ENCODE measurements at regions not wholly inside any gene's neighbourhood (a gene's known extent, or its start where the extent isn't known, plus 50 kb on each side); places are given as distances from the start of the nearest gene placed in this dataset.
"Not testable (repeated sequence)": the region's sequence is repeated elsewhere in the genome, so short reads cannot be mapped to it uniquely, and the experiment has no call there.

DNA sequence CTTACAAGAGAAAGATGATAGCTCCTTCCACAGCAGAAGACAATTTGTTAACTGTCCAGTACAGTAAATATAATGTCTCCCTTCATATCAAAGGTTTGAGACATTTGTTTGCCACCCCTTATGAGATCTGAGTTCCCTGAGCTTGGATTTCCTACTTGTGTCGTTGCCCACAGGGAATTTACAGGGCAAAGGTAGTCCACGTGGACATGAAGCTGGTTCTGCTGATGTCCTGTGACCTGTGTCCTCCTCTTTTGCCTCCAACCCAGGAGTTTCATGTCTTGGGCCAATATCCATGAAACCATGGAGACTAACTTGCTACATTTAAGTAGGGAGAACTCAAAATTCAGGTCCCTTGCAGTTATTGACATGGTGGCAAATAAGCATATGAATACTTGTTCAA, 172.2 kb upstream of the KCTD7 start:
- DNase-seq (ENCODE audit: low read depth): not testable (repeated sequence)

GRCh38 chr7:66458991-66459390, 169.7 kb upstream of the KCTD7 start:
- not testable (repeated sequence) for DNase-seq (ENCODE audit: low read depth)

- not testable (repeated sequence) for DNase-seq (ENCODE audit: low read depth)
These were observed 168.8 kb upstream of the KCTD7 start for GRCh38 chr7:66459783-66460413.

GRCh38 chr7:66460921-66461361, 167.7 kb upstream of the KCTD7 start:
- DNase-seq (ENCODE audit: low read depth): peak; percentile 32

- not testable (repeated sequence) for DNase-seq (ENCODE audit: low read depth)
These were observed 167.3 kb upstream of the KCTD7 start for GRCh38 chr7:66461397-66461796.

- not testable (repeated sequence) for DNase-seq (ENCODE audit: low read depth)
These were observed 165.8 kb upstream of the KCTD7 start for GRCh38 chr7:66462831-66463230.

- DNase-seq (ENCODE audit: low read depth): no peak
These were observed 164.6 kb upstream of the KCTD7 start for GRCh38 chr7:66464059-66464458.

DNA sequence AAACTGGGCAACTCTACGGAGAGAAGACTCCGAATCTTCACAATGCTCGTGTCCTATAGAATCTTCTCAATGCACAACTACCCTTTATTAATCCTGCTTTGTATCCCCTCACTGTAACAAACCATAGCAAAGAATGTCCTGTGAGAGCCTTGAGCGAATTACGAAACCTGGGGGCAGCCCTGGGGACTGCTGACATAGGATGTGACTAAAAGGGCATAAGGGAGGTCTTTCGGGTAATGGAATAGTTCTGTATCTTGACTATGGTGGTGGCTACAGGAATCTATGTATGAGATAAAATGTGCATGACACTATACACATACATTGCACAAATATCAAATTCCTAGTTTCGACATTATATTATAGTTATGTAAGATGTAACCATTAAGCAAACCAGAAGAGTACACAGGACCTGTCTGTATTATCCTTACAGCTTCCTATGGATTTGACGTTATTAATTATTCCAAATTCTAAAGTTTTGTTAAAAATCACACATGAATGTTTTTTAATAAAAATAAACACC, 162.5 kb upstream of the KCTD7 start:
- DNase-seq (ENCODE audit: low read depth): no peak

DNA sequence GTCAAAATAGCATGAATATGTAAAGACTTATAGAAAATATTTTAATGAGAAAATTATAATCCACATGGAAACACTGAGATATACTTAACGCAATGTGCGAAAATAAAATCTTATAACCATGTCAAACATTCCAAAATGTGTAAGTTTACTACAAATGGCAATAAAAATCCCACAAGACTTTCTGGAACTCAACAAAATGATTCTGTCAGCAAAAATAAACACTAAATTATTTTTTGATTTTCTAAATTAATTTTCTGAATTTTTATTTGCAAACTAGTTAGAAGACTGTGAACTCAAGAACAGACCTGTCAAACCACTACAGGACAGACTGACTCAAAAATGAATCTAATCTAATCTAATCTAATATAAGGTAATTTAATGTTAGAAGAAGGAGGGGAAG, 160.8 kb upstream of the KCTD7 start:
- no peak for DNase-seq (ENCODE audit: low read depth)

DNA sequence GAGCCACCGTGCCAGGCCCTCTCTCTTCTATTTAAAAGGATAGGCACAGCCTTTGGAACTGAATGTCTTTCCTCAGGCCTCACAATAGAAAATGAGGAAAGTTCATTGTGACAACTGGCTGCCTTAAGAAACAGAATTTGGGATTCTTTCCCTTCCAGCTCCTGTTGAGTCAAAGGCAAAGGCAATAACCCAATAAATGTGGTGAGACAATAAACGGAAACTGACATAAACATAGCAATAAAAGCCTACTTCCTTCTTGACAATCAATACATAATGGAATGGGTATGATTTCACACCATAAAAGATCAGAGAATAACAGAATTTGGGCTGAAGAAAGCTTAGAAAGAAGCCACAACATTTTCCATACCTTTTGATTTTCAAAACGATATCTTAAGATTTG, 155.6 kb upstream of the KCTD7 start:
- DNase-seq (ENCODE audit: low read depth): not testable (repeated sequence)

- DNase-seq (ENCODE audit: low read depth): no peak
These were observed 154.2 kb upstream of the KCTD7 start for GRCh38 chr7:66474441-66474840.

DNA sequence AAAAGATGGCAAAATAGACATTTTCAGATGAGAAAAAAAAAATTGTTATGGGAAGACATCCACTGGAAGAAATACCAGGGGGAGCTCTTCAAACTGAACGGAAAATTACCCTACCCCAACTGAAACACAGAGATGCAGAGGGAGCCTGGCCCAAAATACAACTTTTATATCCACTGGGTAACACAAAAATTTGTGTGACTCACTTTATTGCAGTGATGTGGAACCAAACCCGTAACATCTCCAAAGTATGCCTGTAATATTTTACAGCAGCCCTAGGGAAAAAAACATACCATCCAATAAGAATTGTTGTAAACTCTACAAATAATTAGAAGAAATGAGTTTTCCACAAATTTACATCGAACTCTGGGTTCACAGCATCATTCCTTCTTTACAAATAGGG, 152.6 kb upstream of the KCTD7 start:
- DNase-seq (ENCODE audit: low read depth): not testable (repeated sequence)

- not testable (repeated sequence) for DNase-seq (ENCODE audit: low read depth)
These were observed 150.8 kb upstream of the KCTD7 start for GRCh38 chr7:66477822-66478397.

DNA sequence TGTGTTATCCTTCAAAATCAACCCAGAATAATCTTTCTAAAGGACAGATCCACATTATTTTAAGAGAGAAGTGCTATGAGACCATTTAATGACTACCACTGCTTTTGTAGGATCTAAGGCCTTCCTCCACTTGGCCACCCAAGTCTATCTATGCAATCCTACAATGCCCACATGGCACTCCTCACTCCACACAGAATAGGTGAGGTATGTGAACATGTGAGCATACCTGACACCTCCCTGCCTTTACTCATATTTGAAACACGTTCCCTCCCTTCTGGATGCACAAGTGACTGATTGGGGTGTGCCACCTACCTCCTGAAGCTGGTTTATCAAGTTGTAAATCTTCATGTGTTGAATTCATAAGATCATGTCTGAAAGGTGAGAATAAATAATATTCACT, 147.5 kb upstream of the KCTD7 start:
- not testable (repeated sequence) for DNase-seq (ENCODE audit: low read depth)

DNA sequence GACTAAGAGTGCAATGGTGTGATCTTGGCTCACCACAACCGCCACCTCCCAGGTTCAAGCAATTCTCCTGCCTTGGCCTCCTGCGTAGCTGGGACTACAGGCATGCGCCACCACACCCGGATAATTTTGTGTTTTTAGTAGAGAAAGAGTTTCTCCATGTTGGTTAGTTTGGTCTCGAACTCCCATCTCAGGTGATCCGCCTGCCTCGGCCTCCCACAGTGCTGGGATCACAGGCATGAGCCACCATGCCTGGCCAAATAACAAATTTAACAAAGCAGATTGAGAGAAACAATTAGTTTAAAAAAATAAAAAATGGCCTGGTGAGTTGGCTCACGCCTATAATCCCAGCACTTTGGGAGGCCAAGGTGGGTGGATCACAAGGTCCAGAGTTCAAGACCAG, 139.6 kb upstream of the KCTD7 start:
- DNase-seq (ENCODE audit: low read depth): not testable (repeated sequence)

DNA sequence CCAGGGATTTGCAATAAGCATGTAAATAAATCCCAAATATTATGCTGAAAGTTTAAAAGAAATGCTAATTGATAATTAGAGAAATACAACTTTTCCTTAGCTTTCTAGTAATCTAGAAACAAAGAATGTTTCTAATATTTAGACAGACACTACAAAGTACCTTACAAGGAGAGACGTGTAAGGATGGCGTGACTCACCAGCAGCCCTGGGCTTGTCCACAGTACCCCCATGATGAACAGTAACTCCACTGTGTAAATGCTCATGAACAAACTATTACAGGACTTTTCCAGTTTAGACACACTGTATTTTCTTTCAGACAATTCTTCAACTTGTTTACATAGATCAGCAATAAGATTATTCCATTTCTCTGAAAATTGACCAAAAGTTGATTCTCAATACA, 138.9 kb upstream of the KCTD7 start:
- not testable (repeated sequence) for DNase-seq (ENCODE audit: low read depth)

DNA sequence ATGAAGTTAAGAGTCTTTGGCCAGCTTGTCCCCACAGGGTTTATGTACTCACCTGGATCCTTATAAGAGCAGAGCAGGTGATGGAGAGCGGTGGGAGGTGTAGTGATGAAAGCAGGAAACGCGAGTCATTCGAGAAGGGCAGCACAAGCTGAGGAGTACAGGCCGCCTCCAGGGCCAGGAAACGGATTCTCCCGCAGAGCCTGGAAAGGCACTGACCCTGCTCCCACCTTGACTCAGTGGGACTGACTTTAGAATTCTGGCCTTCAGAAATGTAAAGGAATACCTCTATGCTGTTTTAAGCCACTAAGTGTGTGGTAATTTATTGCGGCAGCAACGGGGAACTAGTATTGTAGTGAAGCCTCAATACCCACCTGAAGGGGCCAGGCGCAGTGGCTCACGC, 137.7 kb upstream of the KCTD7 start:
- not testable (repeated sequence) for DNase-seq (ENCODE audit: low read depth)

DNA sequence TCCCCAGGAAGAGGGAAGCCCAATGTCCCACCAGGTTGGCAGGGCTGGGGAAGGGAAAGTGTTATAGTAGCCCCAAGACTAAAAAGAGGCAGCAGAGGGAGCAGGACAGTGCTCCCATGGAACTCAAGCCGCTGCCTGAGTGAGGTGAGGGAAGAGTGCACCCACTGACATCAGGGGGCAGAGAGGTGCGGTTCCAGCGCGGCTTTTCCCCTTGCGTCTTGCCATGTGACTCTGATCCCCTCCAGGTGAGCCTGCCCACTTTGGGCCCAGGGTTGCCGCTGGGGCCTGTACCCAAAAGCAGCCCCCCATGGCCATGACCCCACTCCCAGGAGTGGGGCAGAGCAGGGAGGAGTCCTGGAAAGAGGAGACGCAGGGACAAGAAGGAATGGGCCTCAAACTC, 136.3 kb upstream of the KCTD7 start:
- not testable (repeated sequence) for DNase-seq (ENCODE audit: low read depth)

DNA sequence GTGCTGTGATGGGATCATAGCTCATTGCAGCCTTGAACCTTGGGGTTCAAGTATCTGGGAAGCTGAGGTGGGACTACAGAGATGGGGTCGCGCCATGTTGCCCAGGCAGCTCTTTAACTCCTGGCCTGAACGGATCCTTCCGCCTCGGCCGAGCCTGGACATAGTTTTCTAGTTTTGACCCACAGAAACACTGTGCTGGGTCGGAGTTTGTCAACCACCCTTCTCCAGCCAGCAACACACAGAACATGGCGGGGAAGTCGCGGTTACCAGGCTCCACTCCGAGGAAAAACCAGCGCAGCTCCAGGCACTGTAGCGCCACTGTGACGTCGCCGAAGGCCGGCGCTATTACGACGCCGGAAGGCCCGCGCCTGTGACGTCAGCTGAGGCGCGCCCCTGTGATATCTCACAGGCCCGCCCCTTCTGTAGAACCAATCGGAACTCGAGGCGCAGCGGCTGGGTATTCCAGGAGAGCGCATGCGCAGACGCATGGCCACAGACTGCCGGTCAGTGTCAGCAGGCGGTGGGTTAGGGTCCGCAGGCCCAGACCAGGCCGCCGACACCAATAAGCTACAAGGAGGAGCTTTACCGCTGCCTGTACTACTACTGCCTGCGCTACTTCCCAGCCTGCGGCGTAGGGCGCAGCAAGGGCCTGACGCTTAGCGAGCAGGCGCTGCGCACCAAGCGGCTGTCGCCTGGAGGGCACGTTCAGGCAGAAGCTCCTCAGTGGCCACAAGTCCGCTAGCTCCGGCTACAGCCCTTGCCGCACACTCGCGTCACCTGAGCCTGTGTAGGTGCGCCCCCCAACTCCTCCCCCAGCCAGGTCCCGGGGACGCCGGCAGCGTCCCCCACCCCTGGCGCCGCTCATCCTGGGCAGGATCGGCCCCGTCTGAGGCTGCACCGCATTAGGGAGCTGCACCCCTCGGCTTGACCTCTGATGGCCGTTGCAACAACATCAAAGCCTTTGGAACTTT, 135.2 kb upstream of the KCTD7 start:
- peak; percentile 98 for DNase-seq (ENCODE audit: low read depth)

- no peak for DNase-seq (ENCODE audit: low read depth)
These were observed 131.3 kb upstream of the KCTD7 start for GRCh38 chr7:66497346-66497745.

- DNase-seq (ENCODE audit: low read depth): peak; percentile 66
These were observed 128.6 kb upstream of the KCTD7 start for GRCh38 chr7:66500087-66500486.
